GM21825 (cell line): ENCODE measurements at regions not wholly inside any gene's neighbourhood (a gene's known extent, or its start where the extent isn't known, plus 50 kb on each side); places are given as distances from the start of the nearest gene placed in this dataset.

Experiments used
- ATAC-seq: cut with Tn5 transposase; IDR thresholded peaks from one replicate; pipeline ENCODE4 v1.9.1; 2021; ENCODE audit warnings: mild to moderate bottlenecking, moderate library complexity; ENCODE audit not compliant: unreplicated experiment

- no peak for ATAC-seq
Measured at GRCh38 chr11:8340296-8340695, 76.6 kb upstream of the LMO1 start.

- no peak for ATAC-seq
Measured at GRCh38 chr11:8339592-8340022, 75.9 kb upstream of the LMO1 start.

- no peak for ATAC-seq
Measured at GRCh38 chr11:8338138-8338537, 74.5 kb upstream of the LMO1 start.

DNA sequence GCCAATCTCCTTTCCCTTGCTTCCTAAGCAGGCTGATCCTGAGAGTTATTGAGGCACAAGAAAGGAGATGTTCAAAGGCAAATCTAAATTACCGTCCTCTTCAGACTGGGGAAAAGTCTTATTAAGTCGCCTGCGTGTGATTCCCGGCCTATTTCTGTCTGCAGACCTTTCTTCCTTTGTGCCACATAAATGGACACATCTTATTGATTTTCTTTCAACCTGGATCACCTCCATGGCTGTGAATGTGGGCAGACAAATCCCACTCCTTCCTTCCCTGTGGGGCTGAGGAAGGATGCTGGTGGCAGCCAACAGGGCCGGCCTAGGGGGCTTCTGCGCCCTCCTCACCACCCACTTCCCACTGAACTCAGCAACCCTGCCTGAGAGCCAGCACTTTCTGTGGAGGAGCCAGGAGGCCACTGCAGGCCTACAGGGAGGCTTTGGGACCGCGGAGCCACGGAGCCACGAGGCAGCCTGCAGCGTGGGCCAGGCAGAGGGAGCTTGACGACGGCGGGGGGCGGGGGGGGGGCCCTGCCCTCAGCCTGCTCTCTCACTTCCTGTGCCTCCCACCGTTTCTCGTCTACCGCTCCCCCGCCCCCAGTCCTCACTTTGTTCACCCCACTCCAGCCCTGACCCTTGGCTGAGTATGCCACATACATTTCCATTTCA is 73.6 kb upstream of the LMO1 start:
- no peak for ATAC-seq

- no peak for ATAC-seq
Measured at GRCh38 chr11:8336356-8337129, 72.9 kb upstream of the LMO1 start.

DNA sequence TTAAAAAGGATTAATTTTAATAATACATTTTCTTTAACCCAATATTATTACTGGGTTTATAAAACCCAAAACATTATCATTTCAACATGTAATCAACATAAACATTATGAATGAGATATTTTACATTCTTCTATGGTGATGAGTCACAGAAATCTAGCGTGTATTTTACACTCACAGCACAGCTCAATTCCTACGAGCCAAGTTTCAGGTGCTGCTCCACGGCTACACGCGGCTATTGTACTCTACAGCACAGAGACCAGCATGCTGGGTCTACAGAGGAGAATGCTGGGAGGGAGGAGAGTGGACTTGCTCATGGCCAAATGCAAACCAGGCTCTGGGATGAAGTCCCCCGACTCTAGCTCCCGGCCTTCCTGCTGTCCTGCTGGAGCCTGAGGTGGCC is 72.0 kb upstream of the LMO1 start:
- no peak for ATAC-seq

DNA sequence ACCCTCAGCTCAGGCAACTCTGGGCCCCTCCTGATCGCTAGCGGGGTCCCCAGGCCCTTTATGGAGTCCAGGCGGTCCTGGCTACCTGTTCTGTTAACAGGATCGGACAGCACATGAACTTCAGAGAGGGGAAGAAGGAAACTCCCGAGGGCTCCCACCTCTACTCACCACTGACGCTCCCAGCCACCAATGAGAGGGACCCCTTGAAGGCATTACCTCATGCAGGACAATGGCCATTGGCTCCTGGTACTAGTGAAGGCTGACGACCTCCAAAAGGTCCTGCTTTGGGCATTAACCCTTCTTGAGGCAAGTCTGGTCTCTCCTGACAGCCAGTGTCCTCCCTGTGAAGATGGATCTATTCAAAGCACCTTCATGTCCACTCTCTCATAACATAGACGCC is 71.5 kb upstream of the LMO1 start:
- no peak for ATAC-seq

- ATAC-seq = no peak
Measured at GRCh38 chr11:8333811-8334401, 70.2 kb upstream of the LMO1 start.

DNA sequence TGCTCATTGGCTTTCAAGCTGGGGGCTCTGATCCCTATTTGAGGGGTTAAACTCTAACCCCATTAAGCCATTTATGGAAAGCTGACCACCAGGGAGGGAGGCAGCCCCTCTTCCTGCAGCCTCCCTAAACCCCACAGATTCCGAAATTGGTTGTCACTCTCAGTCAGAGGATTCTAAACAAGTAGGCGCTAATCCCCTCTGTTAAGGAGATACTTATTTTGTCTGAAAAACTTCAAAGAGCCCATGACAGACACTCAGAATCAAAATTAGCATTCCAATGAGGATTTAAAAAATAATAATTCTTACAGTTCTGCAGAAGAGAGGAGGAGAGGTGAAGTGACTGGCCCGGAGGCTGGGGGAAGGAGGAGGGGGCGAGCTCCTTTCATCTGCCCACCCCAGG is 69.7 kb upstream of the LMO1 start:
- no peak for ATAC-seq

DNA sequence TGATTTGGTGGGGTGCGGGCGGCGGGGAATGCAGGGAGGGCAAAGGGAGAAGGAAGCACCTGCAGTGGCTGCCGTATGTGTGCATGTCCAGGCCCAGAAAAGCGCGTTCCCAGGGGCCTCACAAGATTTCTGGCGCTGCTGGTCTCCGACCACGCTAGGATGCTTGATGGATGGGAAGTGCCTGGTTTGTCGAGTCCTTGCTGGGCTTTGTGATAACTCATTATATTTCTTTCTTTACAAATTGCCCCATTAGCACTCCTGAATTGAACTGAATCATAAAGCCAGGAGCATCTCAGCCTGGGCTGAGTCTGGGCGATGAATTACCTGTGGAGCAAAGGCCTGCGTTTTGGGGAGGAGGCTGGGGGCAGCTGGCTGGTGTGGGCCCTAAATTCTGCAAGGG is 69.2 kb upstream of the LMO1 start:
- no peak for ATAC-seq

DNA sequence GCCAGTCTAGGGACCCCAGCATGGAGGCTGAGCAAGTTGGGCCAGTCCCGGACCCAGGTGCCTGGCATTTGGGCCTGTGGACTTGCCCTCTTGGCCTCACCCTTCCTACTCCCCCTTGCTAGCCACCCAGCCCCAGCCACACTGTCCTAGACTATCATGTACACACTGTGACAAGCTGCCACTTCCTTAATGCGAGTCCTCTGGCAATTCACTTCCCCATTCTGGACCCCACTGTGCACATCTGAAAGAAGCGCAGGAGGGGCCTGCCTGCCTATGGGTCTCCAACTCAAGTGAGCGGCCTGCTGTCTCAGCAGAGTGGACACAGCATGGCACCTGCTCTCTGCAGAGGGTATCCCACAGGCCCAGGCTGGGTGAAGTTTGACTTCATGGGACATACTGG is 68.5 kb upstream of the LMO1 start:
- no peak for ATAC-seq

DNA sequence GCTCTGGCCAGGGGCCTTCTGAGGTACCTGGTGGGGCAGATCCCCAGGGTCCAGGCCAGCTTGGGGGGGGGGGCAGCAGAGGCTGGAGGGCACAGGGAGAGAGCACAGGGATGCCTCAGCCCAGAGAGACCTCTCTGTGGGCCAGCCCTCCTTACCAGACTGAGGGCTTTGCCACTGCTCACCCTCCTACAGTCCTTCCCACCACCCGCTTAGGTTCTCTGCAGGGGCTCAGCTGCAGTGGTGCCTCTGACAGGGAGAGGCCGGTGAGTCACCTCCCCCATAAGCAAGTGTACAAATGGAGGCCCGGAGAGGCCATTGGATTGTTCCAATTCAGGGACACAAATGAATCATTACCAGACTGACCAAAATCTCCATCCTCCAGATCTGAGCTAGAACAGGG is 68.1 kb upstream of the LMO1 start:
- ATAC-seq = no peak

DNA sequence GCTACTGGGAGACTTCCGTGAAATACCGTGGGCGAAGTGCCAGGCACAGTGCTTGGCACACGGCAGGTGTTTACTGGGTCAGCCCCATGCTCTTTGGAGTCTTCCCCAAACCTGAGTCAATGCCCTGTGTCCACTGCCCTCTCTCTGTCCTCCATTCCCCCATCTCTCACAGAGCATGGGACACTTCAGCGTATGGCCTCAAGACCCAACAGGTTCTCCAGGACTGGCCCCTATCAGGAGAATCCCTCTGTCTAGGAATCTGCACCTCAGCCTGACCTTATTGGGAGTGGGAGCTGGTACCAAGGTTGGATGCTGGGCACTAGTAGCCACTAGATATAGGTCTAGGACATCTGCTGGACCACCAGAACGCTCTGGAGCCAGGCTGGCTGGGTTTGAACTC is 67.2 kb upstream of the LMO1 start:
- no peak for ATAC-seq

DNA sequence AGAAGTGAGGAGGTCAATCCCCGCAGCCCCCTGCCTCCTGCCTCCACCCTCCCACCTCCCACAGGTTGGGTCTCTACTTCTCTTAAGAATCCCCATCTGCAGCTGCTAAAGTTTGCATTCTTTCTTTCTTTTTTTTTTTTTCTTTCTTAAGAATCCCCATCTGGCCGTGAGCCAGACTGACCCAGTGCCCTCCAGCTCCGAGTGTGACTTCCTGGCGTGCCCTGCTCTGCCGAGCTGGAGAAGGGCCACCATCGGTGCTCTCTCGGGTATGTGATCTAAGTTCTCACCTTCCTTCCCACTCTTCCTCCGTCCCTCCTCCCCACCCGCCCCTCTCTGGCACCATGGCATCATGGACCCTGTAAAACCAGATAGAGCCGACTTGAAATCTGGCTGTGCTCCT is 66.7 kb upstream of the LMO1 start:
- ATAC-seq = no peak

GRCh38 chr11:8329847-8330361 is 66.2 kb upstream of the LMO1 start:
- no peak for ATAC-seq

DNA sequence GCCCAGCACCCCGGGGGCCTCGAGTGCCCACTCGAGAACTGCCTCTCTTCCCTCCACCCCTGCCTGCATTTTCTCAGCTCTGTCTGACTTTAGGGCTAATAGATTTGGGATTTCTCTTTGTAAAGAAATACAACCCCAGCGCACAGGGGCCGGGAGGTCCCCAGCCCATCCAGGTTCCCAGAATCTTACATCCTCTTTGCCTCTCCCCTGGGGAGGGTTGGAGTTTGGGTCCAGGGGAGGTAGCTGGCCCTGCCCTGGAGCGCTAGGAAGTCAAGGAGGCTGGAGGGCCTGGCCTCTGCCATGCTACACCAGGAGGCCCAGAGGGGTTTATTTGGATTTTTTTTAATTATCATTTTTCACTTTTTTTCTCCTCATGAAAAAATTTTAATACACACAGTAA is 65.7 kb upstream of the LMO1 start:
- no peak for ATAC-seq

GRCh38 chr11:8328848-8329330 is 65.2 kb upstream of the LMO1 start:
- peak; percentile 65 for ATAC-seq

GRCh38 chr11:8328231-8328794 is 64.6 kb upstream of the LMO1 start:
- no peak for ATAC-seq

DNA sequence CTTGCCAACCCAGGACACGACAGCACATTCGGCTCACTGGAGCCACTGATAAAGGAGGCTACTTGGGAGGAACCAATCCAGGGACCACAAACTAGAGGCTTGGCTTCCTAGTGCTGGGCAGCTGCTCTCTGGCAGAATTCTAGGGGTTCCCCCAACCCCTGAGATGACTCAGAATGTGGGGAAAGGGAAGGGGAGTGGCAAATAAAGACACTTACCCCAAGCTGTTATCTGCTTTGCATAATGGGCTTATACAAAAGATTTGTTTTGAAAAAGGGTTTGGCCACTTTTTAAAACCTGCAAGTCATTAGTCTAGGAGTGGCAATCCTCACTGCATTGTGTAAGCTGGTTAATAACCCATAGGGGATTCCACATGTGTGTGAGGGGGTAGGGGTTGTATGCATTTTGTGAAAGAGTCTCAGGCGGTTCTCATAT is 64.1 kb upstream of the LMO1 start:
- peak; percentile 82 for ATAC-seq

GRCh38 chr11:8326337-8326736 is 62.7 kb upstream of the LMO1 start:
- ATAC-seq = no peak

DNA sequence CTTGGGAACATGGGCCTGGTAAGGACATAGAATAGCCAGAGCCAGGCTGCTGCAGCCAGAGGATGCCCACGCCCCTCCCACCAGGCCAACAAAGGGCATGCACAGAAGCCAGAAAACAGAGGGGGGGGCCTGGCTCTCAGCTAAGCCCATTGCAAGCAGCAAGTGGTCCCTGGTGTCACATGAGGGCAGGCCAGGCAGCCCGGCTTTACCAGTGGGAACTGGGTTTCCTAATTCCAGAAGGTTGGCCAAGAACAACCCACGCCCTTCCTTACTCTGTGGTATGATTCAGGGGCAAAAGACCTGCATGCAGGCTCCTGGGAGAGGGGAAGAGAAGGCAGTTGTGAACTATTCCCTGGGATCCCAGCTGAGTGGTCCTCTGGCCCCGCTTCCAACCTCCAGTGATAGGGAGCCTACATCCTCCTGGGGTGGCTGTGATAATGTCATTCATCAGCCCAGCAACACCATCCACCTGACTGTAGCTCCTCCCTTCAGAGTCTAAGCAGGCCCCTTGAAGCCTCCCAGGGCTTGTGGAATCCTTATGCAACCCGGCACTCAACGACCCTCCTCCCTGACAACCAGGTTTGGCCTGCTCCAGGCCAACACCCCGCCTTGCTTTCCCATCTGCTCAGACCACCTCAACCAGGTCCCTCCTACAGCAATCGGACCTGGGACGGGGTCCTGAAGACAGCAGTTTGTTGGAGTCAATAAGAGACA is 62.1 kb upstream of the LMO1 start:
- no peak for ATAC-seq
